ENCODE measurements at regions not wholly inside any gene's neighbourhood (a gene's known extent, or its start where the extent isn't known, plus 50 kb on each side); places are given as distances from the start of the nearest gene placed in this dataset.
"Not testable (repeated sequence)": the region's sequence is repeated elsewhere in the genome, so short reads cannot be mapped to it uniquely, and the experiment has no call there.

GRCh38 chr1:68675336-68675735, 178.5 kb upstream of the DEPDC1 start:
- no peak for DNase-seq (ENCODE audit: low read depth)

DNA sequence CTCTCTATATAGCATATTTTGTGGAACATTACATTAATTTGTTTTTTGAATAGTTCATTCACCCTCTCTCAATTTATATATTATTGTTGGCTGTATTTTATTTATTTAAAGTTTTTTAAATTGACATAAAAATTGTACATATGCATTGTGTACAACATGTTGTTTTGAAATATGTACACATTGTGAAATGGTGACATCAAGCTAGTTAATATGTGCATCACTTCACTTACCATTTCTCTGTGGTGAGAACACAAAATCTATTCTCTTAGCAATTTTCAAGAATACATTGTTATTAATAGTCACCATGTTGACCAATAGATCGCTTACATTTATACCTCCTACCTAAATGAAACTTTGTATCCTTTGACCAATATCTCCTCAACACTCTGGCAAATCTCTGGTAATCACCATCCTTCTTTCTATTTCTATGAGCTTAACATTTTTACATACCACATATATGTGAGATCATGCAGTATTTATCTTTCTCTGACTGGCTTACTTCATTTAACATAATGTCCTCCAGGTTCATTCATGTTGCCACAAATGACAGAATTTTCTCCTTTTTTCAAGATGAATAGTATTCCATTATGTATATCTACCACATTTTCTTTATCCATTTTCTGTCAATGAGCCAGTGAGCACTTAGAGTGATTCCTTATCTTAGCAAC, 180.9 kb upstream of the DEPDC1 start:
- no peak for DNase-seq (ENCODE audit: low read depth)

DNA sequence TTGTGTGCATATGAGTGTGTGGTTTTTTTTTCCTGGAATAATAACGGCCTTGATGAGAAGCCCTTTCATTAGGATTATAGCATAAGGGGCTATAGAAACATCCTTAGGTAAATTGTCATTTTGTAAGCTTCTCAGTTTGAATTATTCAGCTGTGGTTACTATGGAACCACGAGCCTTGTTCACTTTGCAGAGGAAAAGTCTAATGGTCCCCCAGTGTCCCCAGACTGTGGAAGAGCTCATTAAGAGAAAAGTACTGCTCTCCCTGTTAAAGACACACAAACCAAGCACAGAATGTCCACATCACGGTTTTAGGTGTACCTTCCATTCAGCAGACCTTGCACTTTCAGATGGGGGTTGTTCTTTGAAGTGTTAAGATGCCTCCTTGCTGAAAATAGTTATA, 199.3 kb upstream of the DEPDC1 start:
- DNase-seq (ENCODE audit: low read depth) = no peak

GRCh38 chr1:68703921-68704354, 207.1 kb upstream of the DEPDC1 start:
- DNase-seq (ENCODE audit: low read depth) = no peak

DNA sequence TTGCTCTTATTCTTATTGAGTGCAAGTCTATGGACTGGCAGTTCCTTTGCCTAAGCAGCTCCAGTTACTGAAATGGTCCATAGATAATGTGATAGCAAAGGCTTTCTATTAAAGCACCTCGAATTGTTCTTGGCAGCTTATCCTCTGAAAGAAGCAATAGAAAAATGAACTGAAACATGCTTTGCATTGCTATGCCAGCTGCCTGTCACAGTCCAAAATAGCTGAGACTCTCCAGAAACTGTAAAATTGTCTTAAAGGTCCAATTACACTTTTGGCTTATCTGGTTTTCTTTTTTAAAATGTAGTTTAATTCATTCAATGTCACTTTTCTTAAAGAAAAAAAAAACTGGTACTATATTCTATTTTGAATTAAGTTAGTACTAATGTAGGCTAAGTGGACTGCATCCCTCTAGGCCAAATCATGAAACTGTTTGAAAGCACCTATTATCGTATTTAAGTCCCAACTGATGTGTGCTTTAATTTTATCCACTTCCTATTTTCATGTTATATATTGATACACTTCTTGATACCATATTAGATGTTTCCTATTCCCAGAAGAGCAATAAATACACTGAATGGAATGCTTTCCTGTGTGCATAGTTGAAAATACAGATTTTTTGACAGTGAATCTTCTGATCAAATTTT, 208.0 kb upstream of the DEPDC1 start:
- no peak for DNase-seq (ENCODE audit: low read depth)

DNA sequence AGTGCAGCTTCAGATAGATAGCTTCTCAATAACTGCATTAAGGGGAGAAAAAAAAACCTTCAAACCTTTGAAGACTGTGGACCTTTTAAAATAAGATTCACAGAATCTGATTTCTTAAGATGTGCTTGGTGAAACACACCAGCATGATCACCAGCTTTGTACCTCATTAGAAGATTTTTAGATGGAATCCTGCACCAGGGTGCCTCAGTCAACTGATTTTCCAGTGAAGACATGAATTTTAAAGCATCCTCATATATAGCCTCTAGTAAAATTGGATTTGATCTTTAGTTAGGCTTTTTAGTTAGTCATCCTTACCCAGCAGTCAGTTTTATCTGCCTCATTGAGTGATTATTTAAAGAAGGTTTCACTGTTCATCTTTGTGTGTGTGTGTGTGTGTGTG, 208.6 kb upstream of the DEPDC1 start:
- DNase-seq (ENCODE audit: low read depth) = no peak

GRCh38 chr1:68706639-68707317, 209.9 kb upstream of the DEPDC1 start:
- DNase-seq (ENCODE audit: low read depth) = no peak

GRCh38 chr1:68717330-68717729, 220.4 kb upstream of the DEPDC1 start:
- DNase-seq (ENCODE audit: low read depth) = no peak

- DNase-seq (ENCODE audit: low read depth) = no peak
Measured at GRCh38 chr1:68720476-68720875, 223.6 kb upstream of the DEPDC1 start.

DNA sequence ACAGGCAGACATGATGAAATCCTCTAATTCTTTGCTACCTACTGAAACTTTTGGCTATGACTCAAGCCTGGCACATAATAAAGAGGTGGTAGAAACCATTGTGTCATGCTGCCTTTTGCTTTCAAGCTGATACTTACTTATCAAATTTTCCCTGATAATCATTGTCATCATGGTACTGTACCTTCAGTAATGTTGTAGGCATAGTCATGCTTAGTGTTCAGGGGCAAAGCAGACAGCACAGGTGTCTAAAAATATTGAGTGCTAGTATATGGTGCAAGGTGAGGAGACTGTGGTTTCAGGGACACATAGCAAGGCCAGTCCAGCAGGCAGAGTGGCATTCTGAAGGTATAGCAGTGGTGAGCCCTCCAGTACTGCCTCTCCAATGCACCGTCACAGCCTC, 226.9 kb upstream of the DEPDC1 start:
- DNase-seq (ENCODE audit: low read depth) = no peak

DNA sequence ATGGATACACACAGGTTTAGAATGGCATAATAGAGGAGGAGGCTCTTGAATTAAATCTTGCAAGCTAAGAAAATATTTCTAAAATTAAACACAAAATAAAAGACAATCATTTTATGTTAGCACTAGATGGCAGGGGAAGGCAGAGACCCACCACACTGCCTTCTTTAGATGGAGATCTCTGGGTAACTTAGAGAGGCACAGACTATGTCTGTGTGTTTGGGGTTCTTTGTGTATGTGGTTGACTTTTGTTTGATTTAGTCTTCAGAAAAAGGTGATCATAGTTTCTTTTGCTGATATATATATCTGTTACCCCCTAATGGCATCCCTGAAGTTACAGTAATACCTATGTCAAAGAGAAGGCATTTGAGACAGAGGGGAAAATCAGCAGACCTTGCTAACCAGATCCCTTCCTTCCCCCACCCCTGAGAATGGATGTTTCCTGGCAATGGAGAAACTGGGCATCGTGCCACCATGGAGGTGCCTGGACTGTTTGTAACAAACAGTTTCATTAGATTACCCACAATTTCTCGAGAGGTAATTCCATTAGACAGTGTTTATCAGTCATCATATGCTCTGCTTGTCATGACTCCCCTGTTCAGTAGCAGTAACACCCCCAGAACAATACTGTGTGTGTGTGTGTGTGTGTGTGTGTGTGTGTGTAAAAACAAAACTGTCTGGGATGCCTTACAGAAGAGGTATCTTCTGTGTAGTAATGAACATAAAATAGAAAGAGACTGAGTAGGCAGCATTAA, 228.3 kb upstream of the DEPDC1 start:
- no peak for DNase-seq (ENCODE audit: low read depth)

DNA sequence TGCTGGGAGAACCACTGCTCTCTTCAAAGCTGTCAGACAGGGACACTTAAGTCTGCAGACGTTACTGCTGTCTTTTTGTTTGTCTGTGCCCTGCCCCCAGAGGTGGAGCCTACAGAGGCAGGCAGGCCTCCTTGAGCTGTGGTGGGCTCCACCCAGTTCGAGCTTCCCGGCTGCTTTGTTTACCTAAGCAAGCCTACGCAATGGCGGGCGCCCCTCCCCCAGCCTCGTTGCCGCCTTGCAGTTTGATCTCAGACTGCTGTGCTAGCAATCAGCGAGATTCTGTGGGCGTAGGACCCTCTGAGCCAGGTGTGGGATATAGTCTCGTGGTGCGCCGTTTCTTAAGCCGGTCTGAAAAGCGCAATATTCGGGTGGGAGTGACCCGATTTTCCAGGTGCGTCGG, 242.6 kb upstream of the DEPDC1 start:
- not testable (repeated sequence) for DNase-seq (ENCODE audit: low read depth)

GRCh38 chr1:68745011-68745410, 248.1 kb upstream of the DEPDC1 start:
- no peak for DNase-seq (ENCODE audit: low read depth)

- no peak for DNase-seq (ENCODE audit: low read depth)
Measured at GRCh38 chr1:68745451-68745850, 248.6 kb upstream of the DEPDC1 start.

GRCh38 chr1:68746378-68746777, 249.5 kb upstream of the DEPDC1 start:
- DNase-seq (ENCODE audit: low read depth) = no peak

DNA sequence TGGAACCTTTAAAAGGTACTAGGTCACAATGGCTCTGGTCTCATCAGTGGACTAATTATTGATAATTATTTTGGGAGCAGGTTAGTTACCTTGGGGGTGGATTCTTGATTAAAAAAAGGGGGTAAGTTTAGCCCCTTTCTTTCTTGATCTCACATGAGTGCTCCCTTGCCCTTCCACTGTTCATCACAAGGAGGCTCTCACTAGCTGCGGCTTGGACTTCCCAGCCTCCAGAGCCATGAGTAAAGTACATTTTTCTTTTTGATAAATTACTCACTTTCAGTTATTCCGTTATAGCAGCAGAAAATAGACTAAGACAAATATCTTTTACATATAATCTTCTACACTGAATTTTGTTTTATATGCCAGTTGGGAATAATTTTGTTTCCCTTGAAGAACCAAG, 254.8 kb upstream of the DEPDC1 start:
- DNase-seq (ENCODE audit: low read depth) = no peak

- DNase-seq (ENCODE audit: low read depth) = no peak
Measured at GRCh38 chr1:68758666-68759209, 261.9 kb upstream of the DEPDC1 start.

GRCh38 chr1:68767941-68768340, 271.1 kb upstream of the DEPDC1 start:
- DNase-seq (ENCODE audit: low read depth) = no peak

- no peak for DNase-seq (ENCODE audit: low read depth)
Measured at GRCh38 chr1:68770817-68771216, 273.9 kb upstream of the DEPDC1 start.

DNA sequence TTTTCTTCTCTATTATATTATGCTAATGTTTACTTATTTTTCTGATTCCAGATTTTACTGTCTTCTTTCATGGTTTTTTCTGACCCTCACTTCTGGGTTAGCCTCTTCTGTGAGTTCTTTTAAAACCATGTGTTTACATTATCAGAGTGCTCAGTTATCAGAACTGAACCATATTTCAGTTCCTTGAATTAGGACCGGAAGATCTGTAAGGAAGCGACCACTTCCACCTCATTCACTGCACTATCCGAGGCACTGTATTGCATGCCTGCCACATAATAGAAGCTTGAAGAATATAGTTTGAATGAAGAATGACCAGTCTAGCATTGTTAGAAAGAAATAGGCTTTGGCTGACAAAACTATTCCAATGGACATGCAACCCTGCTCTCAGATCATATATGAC, 281.0 kb upstream of the DEPDC1 start:
- DNase-seq (ENCODE audit: low read depth) = no peak

GRCh38 chr1:68779841-68780240, 283.0 kb upstream of the DEPDC1 start:
- not testable (repeated sequence) for DNase-seq (ENCODE audit: low read depth)

DNA sequence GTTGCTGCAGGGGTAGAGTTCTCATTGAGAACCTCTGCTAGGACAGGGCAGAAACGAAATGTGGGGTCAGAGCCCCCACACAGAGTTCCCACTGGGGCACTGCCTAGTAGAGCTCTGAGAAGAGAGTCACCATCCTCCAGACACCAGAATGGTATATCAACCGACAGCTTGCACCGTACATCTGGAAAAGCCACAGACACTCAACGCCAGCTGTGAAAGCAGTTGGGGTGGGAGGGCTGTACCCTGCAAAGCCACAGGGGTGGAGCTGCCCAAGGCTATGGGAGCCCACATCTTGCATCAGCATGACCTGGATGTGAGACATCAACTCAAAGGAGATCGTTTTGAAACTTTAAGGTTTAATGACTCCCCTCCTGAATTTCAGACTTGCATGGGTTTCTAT, 284.0 kb upstream of the DEPDC1 start:
- DNase-seq (ENCODE audit: low read depth) = no peak

Measured in stromal cell of bone marrow (primary cell).